ENCODE measurements at regions not wholly inside any gene's neighbourhood (a gene's known extent, or its start where the extent isn't known, plus 50 kb on each side); places are given as distances from the start of the nearest gene placed in this dataset.

GRCh38 chr2:226077841-226078240, 678.3 kb downstream of the NYAP2 start:
- Histone ChIP-seq H3K27me3 (ENCODE audit: insufficient read depth, poor library complexity, severe bottlenecking) (no peaks in the 10 kb centered on the region), H3K4me3 (replicated peaks; ENCODE audit: insufficient read depth, low read length) (no peak overlapping the region), H3K27ac (replicated peaks) (no peak overlapping the region)
- TF ChIP-seq POLR2AphosphoS5 (IDR thresholded peaks at IDR 0.05; ENCODE audit: low read depth) = no peak
- no peak for TF ChIP-seq GABPA (IDR thresholded peaks at IDR 0.05; ENCODE audit: low read depth)
- TF ChIP-seq REST (IDR thresholded peaks at IDR 0.05; ENCODE audit: insufficient replicate concordance, low read depth) = no peak
- TF ChIP-seq, protein P1, sequence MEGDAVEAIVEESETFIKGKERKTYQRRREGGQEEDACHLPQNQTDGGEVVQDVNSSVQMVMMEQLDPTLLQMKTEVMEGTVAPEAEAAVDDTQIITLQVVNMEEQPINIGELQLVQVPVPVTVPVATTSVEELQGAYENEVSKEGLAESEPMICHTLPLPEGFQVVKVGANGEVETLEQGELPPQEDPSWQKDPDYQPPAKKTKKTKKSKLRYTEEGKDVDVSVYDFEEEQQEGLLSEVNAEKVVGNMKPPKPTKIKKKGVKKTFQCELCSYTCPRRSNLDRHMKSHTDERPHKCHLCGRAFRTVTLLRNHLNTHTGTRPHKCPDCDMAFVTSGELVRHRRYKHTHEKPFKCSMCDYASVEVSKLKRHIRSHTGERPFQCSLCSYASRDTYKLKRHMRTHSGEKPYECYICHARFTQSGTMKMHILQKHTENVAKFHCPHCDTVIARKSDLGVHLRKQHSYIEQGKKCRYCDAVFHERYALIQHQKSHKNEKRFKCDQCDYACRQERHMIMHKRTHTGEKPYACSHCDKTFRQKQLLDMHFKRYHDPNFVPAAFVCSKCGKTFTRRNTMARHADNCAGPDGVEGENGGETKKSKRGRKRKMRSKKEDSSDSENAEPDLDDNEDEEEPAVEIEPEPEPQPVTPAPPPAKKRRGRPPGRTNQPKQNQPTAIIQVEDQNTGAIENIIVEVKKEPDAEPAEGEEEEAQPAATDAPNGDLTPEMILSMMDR (IDR thresholded peaks at IDR 0.05; ENCODE audit: insufficient read depth, low read length) = no peak
- no peak for TF ChIP-seq SPI1 (IDR thresholded peaks at IDR 0.05; ENCODE audit: borderline replicate concordance, low read depth)
- no peak for DNase-seq (ENCODE audit: low read depth in 1 of 2, low spot score in 1 of 2)

DNA sequence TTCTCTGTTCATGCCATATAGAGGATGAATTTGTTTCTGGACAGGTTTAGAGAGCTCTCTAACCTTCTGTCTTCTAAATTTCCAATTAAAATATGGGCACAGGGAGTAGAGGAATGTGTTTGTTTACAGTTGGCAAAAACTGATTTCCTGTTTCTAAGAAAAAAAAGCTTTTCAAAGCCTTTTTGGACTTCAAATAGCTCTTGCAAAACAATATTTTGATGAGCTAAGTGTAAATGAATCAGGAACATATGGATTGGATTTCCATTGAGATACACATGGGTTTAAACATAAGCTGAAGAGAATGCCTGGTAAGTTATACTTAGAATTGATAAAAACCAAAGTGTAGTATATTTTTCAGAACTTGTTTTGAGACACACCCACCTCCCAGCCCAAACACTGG, 677.5 kb downstream of the NYAP2 start:
- no peak for TF ChIP-seq GABPA (IDR thresholded peaks at IDR 0.05; ENCODE audit: low read depth)
- Histone ChIP-seq H3K27ac (replicated peaks) (no peak overlapping the region), H3K27me3 (ENCODE audit: insufficient read depth, poor library complexity, severe bottlenecking) (no peaks in the 10 kb centered on the region), H3K4me3 (replicated peaks; ENCODE audit: insufficient read depth, low read length) (no peak overlapping the region)
- DNase-seq (ENCODE audit: low read depth in 1 of 2, low spot score in 1 of 2) = no peak

DNA sequence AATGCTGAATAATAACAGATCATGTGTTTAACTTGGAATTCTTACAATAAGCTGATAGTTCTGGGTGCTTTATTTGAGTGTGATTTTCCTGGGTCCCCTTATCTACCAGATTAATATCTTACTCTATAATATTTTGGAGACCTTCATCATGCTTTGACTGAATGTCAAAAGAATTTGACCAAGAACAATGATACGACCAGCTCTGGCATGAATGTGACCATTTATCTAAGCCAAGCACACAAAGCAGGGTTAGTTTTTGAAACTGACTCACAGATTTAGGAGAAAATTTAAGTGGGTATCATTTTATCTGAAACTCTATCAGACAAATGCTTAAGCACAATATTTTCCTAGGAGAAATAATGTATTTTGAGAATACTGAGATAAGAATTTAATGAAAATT, 677.0 kb downstream of the NYAP2 start:
- Histone ChIP-seq H3K4me3 (replicated peaks; ENCODE audit: insufficient read depth, low read length) (no peak overlapping the region), H3K27me3 (ENCODE audit: insufficient read depth, poor library complexity, severe bottlenecking) (no peaks in the 10 kb centered on the region), H3K27ac (replicated peaks) (no peak overlapping the region)
- TF ChIP-seq POLR2AphosphoS5 (IDR thresholded peaks at IDR 0.05; ENCODE audit: low read depth) = no peak
- TF ChIP-seq REST (IDR thresholded peaks at IDR 0.05; ENCODE audit: insufficient replicate concordance, low read depth) = no peak
- no peak for TF ChIP-seq GABPA (IDR thresholded peaks at IDR 0.05; ENCODE audit: low read depth)
- TF ChIP-seq, protein P1 (IDR thresholded peaks at IDR 0.05; ENCODE audit: insufficient read depth, low read length) = no peak
- TF ChIP-seq SPI1 (IDR thresholded peaks at IDR 0.05; ENCODE audit: borderline replicate concordance, low read depth) = no peak
- no peak for DNase-seq (ENCODE audit: low read depth in 1 of 2, low spot score in 1 of 2)

GRCh38 chr2:226074391-226074790, 674.9 kb downstream of the NYAP2 start:
- H3K27ac ChIP-seq (replicated peaks) = no peak overlapping the region
- DNase-seq (ENCODE audit: low read depth in 1 of 2, low spot score in 1 of 2) = no peak
- no peak for TF ChIP-seq POLR2AphosphoS5 (IDR thresholded peaks at IDR 0.05; ENCODE audit: low read depth)
- no peak for TF ChIP-seq SPI1 (IDR thresholded peaks at IDR 0.05; ENCODE audit: borderline replicate concordance, low read depth)
- TF ChIP-seq, protein P1 (IDR thresholded peaks at IDR 0.05; ENCODE audit: insufficient read depth, low read length) = no peak
- TF ChIP-seq REST (IDR thresholded peaks at IDR 0.05; ENCODE audit: insufficient replicate concordance, low read depth) = no peak
- TF ChIP-seq GABPA (IDR thresholded peaks at IDR 0.05; ENCODE audit: low read depth) = no peak
- H3K4me3 ChIP-seq (replicated peaks; ENCODE audit: insufficient read depth, low read length) = no peak overlapping the region
- no peaks in the 10 kb centered on the region for H3K27me3 ChIP-seq (ENCODE audit: insufficient read depth, poor library complexity, severe bottlenecking)
